ENCODE measurements at regions not wholly inside any gene's neighbourhood (a gene's known extent, or its start where the extent isn't known, plus 50 kb on each side); places are given as distances from the start of the nearest gene placed in this dataset.
"Not testable (repeated sequence)": the region's sequence is repeated elsewhere in the genome, so short reads cannot be mapped to it uniquely, and the experiment has no call there.

DNA sequence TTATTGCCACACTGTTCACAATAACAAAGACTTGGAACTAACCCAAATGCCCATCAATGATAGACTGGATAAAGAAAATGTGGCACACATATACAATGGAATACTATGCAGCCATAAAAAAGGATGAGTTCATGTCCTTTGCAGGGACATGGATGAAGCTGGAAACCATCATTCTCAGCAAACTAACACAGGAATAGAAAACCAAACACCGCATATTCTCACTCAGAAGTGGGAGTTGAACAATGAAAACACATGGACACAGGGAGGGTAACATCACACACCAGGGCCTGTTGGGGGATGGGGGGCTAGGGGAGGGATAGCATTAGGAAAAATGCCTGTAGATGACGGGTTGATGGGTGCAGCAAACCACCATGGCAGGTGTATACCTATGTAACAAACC lies 76.5 kb upstream of the SLC35F3 start:
- not testable (repeated sequence) for H3K56ac ChIP-seq (ENCODE audit: insufficient read length, low read depth, low read length); H3K27me3 Mint-ChIP-seq (ENCODE audit: low read depth); H3K23me2 ChIP-seq (ENCODE audit: insufficient read length, low read depth, low read length, poor library complexity, severe bottlenecking); H4K91ac ChIP-seq (ENCODE audit: insufficient read length, low read depth, low read length); H3K23ac ChIP-seq (ENCODE audit: insufficient read length, low read depth, low read length); H4K8ac ChIP-seq (replicated peaks; ENCODE audit: insufficient read length, low read depth, low read length); H3K27me3 ChIP-seq (ENCODE audit: insufficient read depth, low read length); H3K27ac ChIP-seq (ENCODE audit: insufficient read length, low read depth, low read length); H4K5ac ChIP-seq (ENCODE audit: insufficient read length, low read depth, low read length); H3K18ac ChIP-seq (ENCODE audit: insufficient read length, low read depth, low read length); H3K79me2 ChIP-seq (ENCODE audit: insufficient read depth, low read length); H3T11ph ChIP-seq (ENCODE audit: low read length); H3K79me1 ChIP-seq (ENCODE audit: insufficient read depth, low read depth, low read length, poor library complexity, severe bottlenecking); H3K9me3 ChIP-seq (ENCODE audit: control insufficient read depth, low read depth, low read length); H3K4me2 ChIP-seq (ENCODE audit: insufficient read depth, insufficient read length, low read length); H3K4ac ChIP-seq (ENCODE audit: low read depth, low read length); H2AK5ac ChIP-seq (ENCODE audit: insufficient read length, low read length); H3K4me1 Mint-ChIP-seq; H2BK15ac ChIP-seq (ENCODE audit: low read depth, low read length); H3K4me1 ChIP-seq (ENCODE audit: insufficient read depth, low read length); H3K14ac ChIP-seq (ENCODE audit: insufficient read depth, low read length); H2BK12ac ChIP-seq (ENCODE audit: insufficient read length, low read depth, low read length); H2AFZ ChIP-seq (ENCODE audit: low read length); H3K9ac ChIP-seq (ENCODE audit: extremely low read depth, insufficient read length, low read length); H3K27ac Mint-ChIP-seq; H3K4me3 Mint-ChIP-seq; DNase-seq; H2BK20ac ChIP-seq (ENCODE audit: low read depth, low read length, poor library complexity, severe bottlenecking); H3K36me3 Mint-ChIP-seq (ENCODE audit: insufficient read depth in 1 of 3, low read depth in 3 of 3); H4K20me1 ChIP-seq (ENCODE audit: control insufficient read depth, insufficient read depth, insufficient read length); H2BK120ac ChIP-seq (ENCODE audit: low read depth, low read length, poor library complexity, severe bottlenecking); H2BK5ac ChIP-seq (ENCODE audit: insufficient read length, low read length)
- H3K9me3 Mint-ChIP-seq = peaks cover 11 to 21% of the 10 kb centered on the region in 2 experiments
- WGBS (ENCODE audit: extremely low coverage, insufficient read length, low lambda C conversion rate) = no CpG with 5 or more reads among the region's 2 CpGs

Data from H9 (cell line).